PC-9 (cell line): ENCODE measurements at regions not wholly inside any gene's neighbourhood (a gene's known extent, or its start where the extent isn't known, plus 50 kb on each side); places are given as distances from the start of the nearest gene placed in this dataset.
"Not testable (repeated sequence)": the region's sequence is repeated elsewhere in the genome, so short reads cannot be mapped to it uniquely, and the experiment has no call there.

ENCODE experiments used
- BruUV-seq: library from RNA; stranded (reverse); fragments of 400-500 nt; replicated peaks from 2 replicates; lab custom pipeline; 2021; lab: Mats Ljungman, UMichigan
- CTCF ChIA-PET: fragments of 300-600 bp; sonication (Branson Sonifier 250); formaldehyde crosslinking; loops from one replicate; lab custom pipeline; 2022; ENCODE audit warnings: antibody characterized with exemption; lab: Charles Lee
- POLR2A ChIA-PET: fragments of 300-600 bp; sonication (Branson Sonifier 250); formaldehyde crosslinking; loops from one replicate; lab custom pipeline; 2022; ENCODE audit warnings: antibody characterized with exemption; ENCODE audit not compliant: unreplicated experiment; lab: Charles Lee
- DNase-seq, 2 experiments: peaks; one replicate each; pipeline versions ENCODE4 v3.0.0 to v3.0.0-alpha.2; 2015 to 2022; ENCODE audit warnings: mixed read lengths in 1 of 2
- H2AFZ ChIP-seq: fragments of 200-600 bp; sonication (generic); 2 replicates; pipeline ENCODE4 v1.8.1; 2017; ENCODE audit warnings: antibody characterized with exemption
- H3F3A ChIP-seq: fragments of 200-600 bp; sonication (generic); 2 replicates; pipeline ENCODE4 v1.8.1; 2017; ENCODE audit warnings: antibody characterized with exemption, mild to moderate bottlenecking, low read depth; ENCODE audit not compliant: insufficient read depth
- H3K27ac ChIP-seq: fragments of 200-600 bp; sonication (generic); 2 replicates; pipeline ENCODE4 v1.6.1; 2016; ENCODE audit warnings: mixed run types
- H3K27me3 ChIP-seq: fragments of 200-600 bp; sonication (generic); 2 replicates; pipeline ENCODE4 v1.6.1; 2016; ENCODE audit warnings: low read depth, mixed run types; ENCODE audit not compliant: insufficient read depth
- H3K36me3 ChIP-seq: fragments of 200-600 bp; sonication (generic); 2 replicates; pipeline ENCODE4 v1.6.1; 2016; ENCODE audit warnings: low read depth, mixed run types
- H3K4me1 ChIP-seq: fragments of 200-600 bp; sonication (generic); replicated peaks from 2 replicates; pipeline ENCODE4 v1.6.1; 2016; ENCODE audit warnings: mixed run types; ENCODE audit not compliant: insufficient read depth
- H3K4me2 ChIP-seq: fragments of 200-600 bp; sonication (generic); 2 replicates; pipeline ENCODE4 v1.6.1; 2017; ENCODE audit warnings: mixed run types
- H3K4me3 ChIP-seq: fragments of 200-600 bp; sonication (generic); 2 replicates; pipeline ENCODE4 v1.6.1; 2016; ENCODE audit warnings: mixed run types
- H3K79me2 ChIP-seq: fragments of 200-600 bp; sonication (generic); 2 replicates; pipeline ENCODE4 v1.6.1; 2017; ENCODE audit warnings: low read depth, mixed run types
- H3K9me2 ChIP-seq: fragments of 200-600 bp; sonication (generic); 2 replicates; pipeline ENCODE4 v1.8.1; 2017; ENCODE audit warnings: mild to moderate bottlenecking; ENCODE audit not compliant: insufficient read depth
- H3K9me3 ChIP-seq: fragments of 200-600 bp; sonication (generic); 2 replicates; pipeline ENCODE4 v1.8.1; 2016; ENCODE audit warnings: low read depth; ENCODE audit not compliant: insufficient read depth
- H4K20me1 ChIP-seq: fragments of 200-600 bp; sonication (generic); 2 replicates; pipeline ENCODE4 v1.8.1; 2017; ENCODE audit not compliant: insufficient read depth
- intact Hi-C: fragments of 100-400 bp; cut with micrococcal nuclease; formaldehyde crosslinking; loops from one replicate; pipeline ENCODE4 v1.10.0; 2022; ENCODE audit not compliant: unreplicated experiment

GRCh38 chr9:61864463-61864862 is 674.6 kb downstream of the SPATA31A7 start:
- H3K27me3 ChIP-seq, H3K36me3 ChIP-seq, H3K9me3 ChIP-seq, H3K4me1 ChIP-seq, H3K27ac ChIP-seq, POLR2A ChIA-PET, DNase-seq, H2AFZ ChIP-seq, H3K4me3 ChIP-seq, H3F3A ChIP-seq, intact Hi-C loops, H3K9me2 ChIP-seq, H3K4me2 ChIP-seq, CTCF ChIA-PET, H4K20me1 ChIP-seq, H3K79me2 ChIP-seq, BruUV-seq: not testable (repeated sequence)

GRCh38 chr9:61868965-61869364 is 679.1 kb downstream of the SPATA31A7 start:
- POLR2A ChIA-PET: not testable (repeated sequence)

GRCh38 chr9:61872329-61872728 is 682.5 kb downstream of the SPATA31A7 start:
- CTCF ChIA-PET, H3K27me3 ChIP-seq, H4K20me1 ChIP-seq, H3K36me3 ChIP-seq, H3K4me3 ChIP-seq, BruUV-seq, H2AFZ ChIP-seq, H3K4me2 ChIP-seq, DNase-seq, H3K9me2 ChIP-seq, H3F3A ChIP-seq, intact Hi-C loops, POLR2A ChIA-PET, H3K79me2 ChIP-seq, H3K4me1 ChIP-seq, H3K27ac ChIP-seq, H3K9me3 ChIP-seq: not testable (repeated sequence)

More at GRCh38 chr9:61868965-61869364, 679.1 kb downstream of the SPATA31A7 start:
- DNase-seq, H3K4me2 ChIP-seq, H4K20me1 ChIP-seq, H3K9me3 ChIP-seq, H3F3A ChIP-seq, H3K9me2 ChIP-seq, H3K79me2 ChIP-seq, H3K36me3 ChIP-seq, H3K27ac ChIP-seq, H3K4me3 ChIP-seq, H2AFZ ChIP-seq, H3K4me1 ChIP-seq, CTCF ChIA-PET, intact Hi-C loops, BruUV-seq, H3K27me3 ChIP-seq: not testable (repeated sequence)
